AG04449 (cell line): ENCODE measurements at regions not wholly inside any gene's neighbourhood (a gene's known extent, or its start where the extent isn't known, plus 50 kb on each side); places are given as distances from the start of the nearest gene placed in this dataset.
A peak's percentile ranks its signal among the peaks of the same experiment; 100 is the strongest.
"Not testable (repeated sequence)": the region's sequence is repeated elsewhere in the genome, so short reads cannot be mapped to it uniquely, and the experiment has no call there.

ENCODE experiments used
- CTCF ChIA-PET: fragments of 350-600 bp; formaldehyde crosslinking; extraction: SDS; loops from one replicate; lab custom pipeline; 2021; ENCODE audit warnings: antibody characterized with exemption; lab: Yijun Ruan, JAX
- POLR2A ChIA-PET: fragments of 400-600, 350-600 bp; formaldehyde crosslinking; extraction: SDS; loops from one replicate; lab custom pipeline; 2020; ENCODE audit warnings: antibody characterized with exemption, inconsistent platforms; lab: Yijun Ruan, JAX
- DNase-seq: peaks from one replicate; pipeline ENCODE4 v3.0.0-alpha.2; 2010; ENCODE audit warnings: low read depth, low spot score
- H3K4me3 ChIP-seq: 2 replicates; pipeline ENCODE4 v1.5.1; 2011; ENCODE audit warnings: low read depth, mild to moderate bottlenecking, control low read depth, low read length
- CTCF ChIP-seq: IDR thresholded peaks from one replicate; pipeline ENCODE4 v1.5.1; 2011; ENCODE audit warnings: mild to moderate bottlenecking, moderate library complexity, low read length, control low read depth, inconsistent platforms; ENCODE audit not compliant: insufficient read depth; ENCODE audit errors: missing control alignments

- H3K4me3 ChIP-seq = no peak overlapping the region
- POLR2A ChIA-PET = interaction anchor here (1.1 kb wide), 1 partner anchor 246 kb away, joined by 3 read pairs; no protein-coding TSS in a partner anchor
- TF ChIP-seq CTCF = no peak
- CTCF ChIA-PET = interaction anchor here (0.7 kb wide), 1 partner anchor 234 kb away, joined by 3 read pairs; no protein-coding TSS in a partner anchor
- DNase-seq = no peak
Measured at GRCh38 chr1:234849832-234850231, 239.9 kb upstream of the IRF2BP2 start.

DNA sequence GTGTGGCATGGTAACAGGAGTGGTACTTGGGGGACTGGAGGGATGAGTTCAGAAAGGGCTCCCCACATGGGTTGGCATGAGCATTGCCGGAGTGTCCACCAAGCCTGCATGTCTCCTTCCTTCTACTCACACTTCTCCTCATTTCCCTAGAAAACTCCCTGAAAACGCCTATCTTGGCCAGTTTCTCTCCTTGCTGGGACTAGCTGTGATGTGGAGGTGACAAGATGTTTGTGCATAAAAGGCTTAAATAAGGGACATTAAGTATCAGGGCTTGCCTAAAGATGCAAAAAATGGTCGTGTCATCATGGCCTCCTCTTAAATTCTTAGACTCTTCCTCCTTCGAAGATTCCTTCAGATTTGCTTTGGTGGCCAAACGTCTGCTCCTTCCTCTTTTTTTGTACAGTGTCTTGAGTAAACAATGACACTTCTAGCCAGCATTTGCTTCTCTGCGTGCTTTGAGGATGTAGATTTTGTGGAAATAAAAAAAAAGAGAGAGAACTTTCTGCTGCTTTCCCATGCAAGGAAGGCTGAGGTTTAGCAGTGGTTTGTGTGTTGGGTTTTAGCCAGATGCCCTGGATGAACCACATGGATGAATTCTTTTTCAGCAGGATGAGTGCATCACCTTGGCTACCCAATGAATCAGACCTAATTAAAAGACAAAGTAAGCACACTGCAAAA lies 239.1 kb upstream of the IRF2BP2 start:
- peak; percentile 79 for DNase-seq
- no peak overlapping the region for H3K4me3 ChIP-seq
- ChIA-PET POLR2A (no interaction called here), CTCF (no interaction called here)
- TF ChIP-seq CTCF = peak; percentile 1

DNA sequence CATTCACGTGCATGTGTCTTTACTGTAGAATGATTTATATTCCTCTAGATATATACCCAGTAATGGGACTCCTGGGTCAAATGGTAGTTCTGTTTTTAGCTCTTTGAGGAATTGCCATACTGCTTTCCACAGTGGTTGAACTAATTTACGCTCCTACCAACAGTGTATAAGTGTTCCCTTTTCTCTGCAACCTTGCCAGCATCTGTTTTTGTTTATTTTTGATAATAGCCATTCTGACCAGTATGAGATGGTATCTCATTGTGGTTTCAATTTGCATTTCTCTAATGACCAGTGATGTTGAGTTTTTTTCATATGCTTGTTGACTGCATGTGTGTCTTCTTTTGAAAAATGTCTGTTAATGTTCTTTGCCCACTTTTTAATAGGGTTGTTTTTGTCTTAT lies 236.8 kb upstream of the IRF2BP2 start:
- H3K4me3 ChIP-seq, POLR2A ChIA-PET, DNase-seq: not testable (repeated sequence)
- CTCF ChIA-PET = interaction anchor here (1.1 kb wide), 1 partner anchor 11 kb away, joined by 3 read pairs; no protein-coding TSS in a partner anchor

GRCh38 chr1:234845836-234846235 lies 235.9 kb upstream of the IRF2BP2 start:
- DNase-seq = no peak
- TF ChIP-seq CTCF = no peak
- CTCF ChIA-PET = interaction anchor here (1.1 to 1.9 kb wide), 5 partner anchors 12 to 347 kb away, joined by 3 to 6 read pairs (median 3); no protein-coding TSS in a partner anchor
- POLR2A ChIA-PET = no interaction called here
- H3K4me3 ChIP-seq = no peak overlapping the region

DNA sequence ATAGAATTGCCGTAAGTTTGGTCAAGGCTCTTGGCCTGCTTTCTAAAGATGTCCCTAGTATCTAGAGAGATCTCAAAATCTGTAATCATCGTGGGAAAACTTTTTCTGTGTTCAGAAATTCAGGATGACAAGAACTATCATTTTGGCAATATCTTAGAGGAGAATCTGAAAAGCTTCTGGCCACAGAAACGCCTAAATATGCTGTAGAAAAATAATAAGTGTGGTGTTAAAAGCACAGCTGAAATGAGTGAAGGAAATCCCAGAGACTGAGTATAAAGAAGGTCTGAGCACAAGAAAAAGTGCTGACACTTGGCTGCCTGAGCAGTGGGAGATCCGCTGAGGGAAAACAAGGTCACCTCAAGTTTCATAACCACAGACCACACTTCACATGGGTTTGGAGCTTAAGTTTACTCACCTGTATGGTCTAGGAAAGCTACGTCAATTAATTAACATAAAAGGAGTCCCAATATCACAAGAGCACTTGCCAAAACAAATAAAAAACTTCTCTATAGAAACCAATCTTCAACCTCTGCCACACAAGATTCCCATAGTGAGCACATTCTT lies 235.2 kb upstream of the IRF2BP2 start:
- no peak for DNase-seq
- no peak overlapping the region for H3K4me3 ChIP-seq
- ChIA-PET POLR2A (interaction anchor here (0.7 to 1.4 kb wide), 2 partner anchors 126 to 291 kb away, joined by 3 to 4 read pairs; no protein-coding TSS in a partner anchor), CTCF (interaction anchor here (1.1 to 1.9 kb wide), 4 partner anchors 13 to 346 kb away, joined by 3 to 6 read pairs (median 4); no protein-coding TSS in a partner anchor)
- no peak for TF ChIP-seq CTCF

DNA sequence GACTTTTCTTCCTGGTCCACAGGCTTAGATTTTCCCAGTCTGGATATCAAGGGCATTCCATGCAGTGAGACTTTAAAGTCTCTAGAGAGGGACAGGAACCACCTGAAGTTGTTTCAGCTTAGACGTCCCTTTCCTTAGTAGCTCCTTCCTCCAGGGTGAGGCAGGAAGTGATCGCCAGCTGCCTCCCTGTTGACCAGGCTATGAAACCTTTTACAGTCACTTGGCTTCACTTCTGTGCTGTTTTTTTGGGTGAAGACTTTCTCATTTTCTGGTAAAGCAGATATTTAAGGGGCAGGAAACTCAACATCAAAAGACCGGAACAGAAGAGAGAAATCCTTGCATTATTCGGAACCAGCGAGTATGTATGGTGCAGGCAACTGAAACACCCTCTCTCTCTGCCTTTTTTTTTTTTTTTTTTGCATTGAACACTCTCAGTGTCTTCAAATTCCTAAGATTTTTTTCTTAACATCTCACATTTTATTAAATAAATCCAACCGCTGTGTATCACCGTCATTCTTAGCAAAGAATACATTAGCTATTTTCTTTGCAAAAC lies 234.6 kb upstream of the IRF2BP2 start:
- POLR2A ChIA-PET = interaction anchor here (0.7 to 1.4 kb wide), 2 partner anchors 126 to 290 kb away, joined by 3 to 4 read pairs; no protein-coding TSS in a partner anchor

More for the DNA sequence above, 234.6 kb upstream of the IRF2BP2 start:
- CTCF ChIA-PET = interaction anchor here (1.5 to 1.9 kb wide), 2 partner anchors 14 to 249 kb away, joined by 4 to 6 read pairs; no protein-coding TSS in a partner anchor
- H3K4me3 ChIP-seq = no peak overlapping the region
- TF ChIP-seq CTCF = no peak
- no peak for DNase-seq
